Activated naive CD4-positive, alpha-beta T cell treated with anti-CD3 and anti-CD28 coated beads, Interleukin-2, amount 50 U/mL, for 16 hours (primary cell): ENCODE measurements at regions not wholly inside any gene's neighbourhood (a gene's known extent, or its start where the extent isn't known, plus 50 kb on each side); places are given as distances from the start of the nearest gene placed in this dataset.
A peak's percentile ranks its signal among the peaks of the same experiment; 100 is the strongest.

ENCODE experiments used
- DNase-seq: peaks from one replicate; pipeline ENCODE4 v3.0.0-alpha.2; 2020

DNA sequence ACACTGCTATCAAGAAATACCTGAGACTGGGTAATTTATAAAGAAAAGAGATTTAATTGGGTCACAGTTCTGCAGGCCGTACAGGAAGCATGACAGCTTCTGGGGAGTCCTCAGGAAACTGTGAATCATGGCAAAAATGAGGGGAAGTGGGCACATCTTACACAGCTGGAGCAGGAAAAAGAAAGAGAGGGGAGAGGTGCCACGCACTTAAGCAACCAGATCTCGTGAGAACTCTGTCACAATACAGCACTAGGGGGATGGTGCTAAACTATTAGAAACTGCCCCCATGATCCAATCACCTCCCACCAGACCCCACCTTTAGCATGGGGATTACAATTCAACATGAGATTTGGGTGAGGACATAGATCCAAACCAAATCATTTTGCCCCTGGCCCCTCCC is 105.5 kb upstream of the CPLX2 start:
- DNase-seq, result no peak

DNA sequence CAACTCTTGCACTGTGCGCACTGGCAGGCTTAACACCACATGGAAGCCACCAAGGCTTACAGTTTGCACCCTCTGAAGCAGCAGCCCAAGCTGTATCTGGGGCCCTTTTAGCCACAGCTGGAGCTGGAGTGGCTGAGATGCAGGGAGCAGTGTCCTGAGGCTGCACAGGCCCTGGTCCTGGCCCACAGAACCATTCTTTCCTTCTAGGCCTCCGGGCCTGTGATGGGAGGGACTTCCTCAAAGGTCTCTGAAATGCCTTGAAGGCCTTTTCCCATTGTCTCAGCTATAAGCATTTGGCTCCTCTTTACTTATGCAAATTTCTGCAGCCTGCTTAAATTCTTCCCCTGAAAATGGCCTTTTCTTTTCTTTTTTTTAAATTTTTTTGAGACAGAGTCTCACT is 104.4 kb upstream of the CPLX2 start:
- DNase-seq, result no peak

DNA sequence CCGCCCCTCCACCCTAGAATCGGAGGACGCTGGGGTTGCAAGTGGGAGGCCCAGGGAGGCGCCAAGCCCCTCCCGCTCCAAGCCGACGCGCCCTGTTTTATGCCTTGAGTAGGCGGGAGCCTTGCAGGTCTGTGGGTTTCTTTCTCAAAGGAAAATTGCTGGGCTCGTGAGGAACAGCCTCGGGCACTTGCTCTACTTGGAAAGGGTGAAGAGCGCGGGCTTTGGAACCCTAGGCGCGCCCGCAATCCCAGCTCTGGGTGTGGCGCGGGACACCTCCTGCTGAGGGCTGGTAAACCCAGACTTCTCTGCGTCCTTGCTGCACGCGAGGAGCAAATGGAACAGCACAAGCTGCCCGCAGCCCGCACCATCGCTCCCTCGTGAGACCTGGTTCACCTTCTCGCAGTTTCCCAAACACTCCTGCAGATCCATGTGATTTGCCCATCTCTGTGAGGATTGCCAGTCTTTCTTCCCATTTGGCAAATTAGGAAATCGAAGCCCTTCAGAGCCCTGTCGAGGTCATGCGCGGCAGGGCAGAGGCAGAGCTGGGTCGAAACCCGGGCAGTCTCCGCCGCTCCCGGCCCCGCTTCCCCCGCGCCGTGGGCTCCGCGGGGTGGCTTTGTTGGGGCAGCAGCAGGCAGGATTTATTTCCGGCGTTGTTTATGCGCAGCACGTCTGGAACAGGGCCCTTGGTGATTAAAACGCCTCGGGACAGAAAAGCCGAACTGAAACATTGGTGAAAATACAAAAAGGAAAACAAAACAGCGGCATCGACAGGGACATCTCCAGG is 98.4 kb upstream of the CPLX2 start:
- DNase-seq, result no peak

DNA sequence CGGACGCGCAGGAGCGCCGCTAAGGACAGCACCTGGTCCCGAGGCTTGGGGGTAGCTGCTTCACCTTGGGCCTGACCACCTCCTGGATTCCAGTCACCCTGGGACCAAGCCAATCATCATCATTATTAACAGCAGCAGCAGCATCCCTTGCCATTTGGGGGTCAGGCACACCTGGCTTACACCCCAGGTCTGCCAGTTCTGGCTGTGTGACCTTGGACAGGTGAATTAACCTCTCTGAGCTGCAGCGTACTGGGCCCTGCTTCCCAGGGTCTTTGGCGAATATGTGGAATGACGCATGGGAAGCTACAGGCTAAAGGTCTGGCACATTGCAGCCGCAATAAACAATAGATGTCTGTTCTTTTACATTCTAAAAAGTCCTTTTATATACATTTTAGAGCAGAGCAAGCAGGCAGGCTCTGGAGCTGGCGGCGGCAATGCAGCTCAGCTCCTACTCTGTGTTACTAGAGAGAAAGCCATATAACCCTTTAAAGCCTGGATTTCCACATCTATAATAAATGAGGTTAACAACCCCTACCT is 97.8 kb upstream of the CPLX2 start:
- no peak for DNase-seq

DNA sequence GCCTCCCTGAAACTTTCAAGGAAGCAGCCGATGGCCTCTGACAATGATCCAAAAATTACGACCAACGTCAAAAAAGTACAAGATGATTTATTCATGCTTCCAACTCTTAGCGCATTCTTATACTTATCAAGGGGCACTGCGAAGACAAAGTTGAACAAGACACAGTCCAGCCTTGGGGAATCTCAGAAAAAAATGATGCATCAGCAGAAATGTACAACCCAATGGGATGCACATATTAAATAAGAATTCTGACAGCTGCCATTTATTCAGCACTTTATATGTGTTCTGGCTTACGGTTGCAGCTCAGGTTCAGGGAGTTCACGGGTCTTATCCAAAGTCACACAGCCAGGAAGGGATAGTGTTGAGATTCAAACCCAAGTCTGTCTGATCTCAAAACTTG is 96.0 kb upstream of the CPLX2 start:
- DNase-seq, result no peak

DNA sequence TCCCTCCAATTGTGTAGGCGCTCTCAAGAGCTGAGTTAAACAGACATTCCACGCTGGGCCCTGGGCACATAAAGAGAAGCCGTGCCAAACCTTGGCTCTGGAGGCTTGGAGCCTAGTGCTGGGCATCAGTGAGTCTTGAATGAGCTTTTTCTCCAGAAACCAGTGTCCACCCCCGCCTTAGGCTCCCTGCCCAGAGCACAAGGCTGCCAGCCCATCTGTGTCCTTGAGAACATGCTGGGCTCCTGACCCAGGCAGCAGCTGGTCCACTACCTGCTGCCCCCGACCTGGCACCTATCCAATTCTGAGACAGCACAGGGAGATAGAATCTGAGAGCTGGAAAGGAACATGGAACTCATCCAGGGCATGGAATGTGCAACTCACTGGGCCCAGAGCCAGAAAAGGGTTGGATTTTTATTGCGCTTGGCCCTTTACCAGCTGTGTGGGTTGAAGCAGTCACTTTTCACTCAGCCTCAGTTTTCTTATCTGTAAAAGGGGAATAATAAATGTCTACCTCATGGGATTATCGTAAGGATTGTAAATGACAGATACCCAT is 92.4 kb upstream of the CPLX2 start:
- DNase-seq, result no peak

DNA sequence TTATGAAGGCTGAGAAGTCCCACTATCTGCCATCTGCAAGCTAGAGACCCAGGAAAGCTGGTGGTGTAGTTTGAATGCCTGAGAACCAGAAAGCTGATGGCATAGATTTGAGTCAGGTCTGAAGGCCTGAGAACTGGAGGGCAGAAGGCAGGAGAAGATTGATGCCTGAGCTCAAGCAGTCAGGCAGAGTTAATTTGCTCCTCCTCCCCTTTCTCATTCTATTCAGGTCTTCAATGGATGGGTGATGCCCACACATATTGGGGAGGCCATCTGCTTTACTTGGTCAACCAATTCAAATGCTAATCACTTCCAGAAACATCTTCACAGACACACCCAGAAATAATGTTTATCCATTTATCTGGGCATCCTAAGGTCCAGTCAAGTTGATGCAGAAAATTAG is 87.6 kb upstream of the CPLX2 start:
- DNase-seq, result no peak

DNA sequence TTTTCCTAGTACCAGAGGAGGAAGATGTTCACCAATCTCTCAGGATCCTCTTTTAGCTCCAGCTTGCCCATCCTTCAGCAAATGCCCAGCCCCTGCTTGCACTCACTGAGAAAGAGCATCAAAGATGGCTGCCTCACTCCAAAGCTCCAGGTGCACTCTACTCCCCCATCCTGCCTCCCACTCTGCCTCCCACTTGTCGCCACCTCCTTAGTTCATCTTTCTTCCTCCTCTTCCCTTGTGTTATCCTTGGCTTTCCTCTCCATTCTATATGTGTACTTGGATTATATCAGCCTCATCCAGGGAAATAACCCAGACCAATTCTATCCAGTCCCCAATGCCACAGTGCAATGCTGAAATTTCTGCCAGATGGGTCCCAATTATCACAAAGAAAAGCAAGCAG is 87.1 kb upstream of the CPLX2 start:
- no peak for DNase-seq

DNA sequence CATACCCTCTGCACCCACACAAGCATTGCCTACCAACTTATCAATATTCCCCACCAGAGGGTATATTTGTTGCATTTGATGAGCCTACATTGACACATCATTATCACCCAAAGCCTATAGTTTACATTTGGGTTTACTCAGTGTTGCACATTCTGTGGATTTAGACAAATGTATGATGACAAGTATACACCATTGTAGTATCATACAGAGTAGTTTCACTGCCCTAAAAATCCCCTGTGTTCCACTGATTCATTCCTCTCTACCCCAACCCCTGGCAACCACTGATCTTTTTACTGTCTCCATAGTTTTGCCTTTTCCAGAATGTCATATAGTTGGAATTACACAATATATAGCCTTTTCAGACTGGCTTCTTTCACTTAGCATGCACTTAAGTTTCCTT is 85.7 kb upstream of the CPLX2 start:
- no peak for DNase-seq

DNA sequence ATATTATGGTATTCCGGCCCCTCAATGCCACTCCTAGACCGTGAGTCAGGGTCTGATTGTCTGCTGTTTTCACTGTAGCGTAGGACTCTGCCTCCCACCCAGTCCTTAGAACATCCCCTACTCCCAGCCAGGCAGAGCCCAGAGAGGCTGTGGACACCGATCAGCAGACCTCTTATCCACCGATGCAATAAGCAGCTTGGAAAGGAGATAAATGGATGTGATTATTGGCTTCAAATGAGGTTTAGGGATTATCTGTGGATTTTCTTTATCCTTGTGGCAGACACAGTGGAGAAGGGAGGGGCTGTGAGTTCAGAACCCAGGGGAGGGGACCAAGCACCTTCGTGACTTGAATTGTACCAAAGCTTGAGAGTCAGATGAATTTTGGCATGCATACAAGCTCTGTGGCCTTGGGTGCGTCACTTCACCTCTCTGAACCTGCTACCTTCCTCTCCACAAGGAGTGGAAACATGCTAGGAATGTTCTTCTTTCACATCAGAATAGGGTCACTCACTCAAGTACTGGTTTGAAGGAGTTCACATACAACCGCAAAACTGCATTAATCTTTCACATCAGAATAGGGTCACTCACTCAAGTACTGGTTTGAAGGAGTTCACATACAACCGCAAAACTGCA is 83.1 kb upstream of the CPLX2 start:
- no peak for DNase-seq

DNA sequence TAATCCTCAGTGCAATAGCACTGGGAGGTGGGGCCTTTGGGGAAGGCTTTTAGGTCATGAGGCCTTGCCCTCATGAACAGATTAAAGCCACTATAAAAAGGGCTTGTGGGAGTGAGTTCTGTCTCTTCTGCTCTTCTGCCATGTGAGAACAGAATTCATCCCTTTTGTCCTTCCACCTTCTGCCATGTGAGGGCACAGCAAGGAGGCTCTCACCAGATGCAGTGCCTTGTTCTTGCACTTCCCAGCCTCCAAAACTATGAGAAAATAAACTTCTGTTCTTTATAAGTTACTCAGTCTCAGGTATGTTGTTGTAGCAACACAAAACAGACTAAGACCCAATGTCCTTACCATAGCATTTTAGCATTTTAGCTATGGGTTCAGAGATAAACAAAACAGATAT is 81.7 kb upstream of the CPLX2 start:
- DNase-seq, result no peak

DNA sequence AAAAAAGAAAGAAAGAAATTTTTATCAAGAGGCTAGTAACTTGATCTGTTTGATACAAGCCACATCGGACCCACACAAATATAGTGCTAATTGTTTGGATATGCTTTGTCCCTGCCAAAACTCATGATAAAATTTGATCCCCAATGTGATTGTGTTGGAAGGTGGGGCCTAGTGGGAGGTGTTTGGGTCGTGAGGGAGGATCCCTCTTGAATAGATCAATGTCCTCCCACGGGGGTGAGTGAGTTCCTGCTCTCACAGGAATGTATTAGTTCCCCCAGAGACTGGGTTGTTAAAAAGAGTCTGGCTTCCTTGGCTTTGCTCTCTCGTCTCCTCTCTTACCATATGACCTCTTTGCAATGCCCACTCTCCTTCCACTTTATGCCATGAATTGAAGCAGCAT is 80.6 kb upstream of the CPLX2 start:
- DNase-seq, result no peak

DNA sequence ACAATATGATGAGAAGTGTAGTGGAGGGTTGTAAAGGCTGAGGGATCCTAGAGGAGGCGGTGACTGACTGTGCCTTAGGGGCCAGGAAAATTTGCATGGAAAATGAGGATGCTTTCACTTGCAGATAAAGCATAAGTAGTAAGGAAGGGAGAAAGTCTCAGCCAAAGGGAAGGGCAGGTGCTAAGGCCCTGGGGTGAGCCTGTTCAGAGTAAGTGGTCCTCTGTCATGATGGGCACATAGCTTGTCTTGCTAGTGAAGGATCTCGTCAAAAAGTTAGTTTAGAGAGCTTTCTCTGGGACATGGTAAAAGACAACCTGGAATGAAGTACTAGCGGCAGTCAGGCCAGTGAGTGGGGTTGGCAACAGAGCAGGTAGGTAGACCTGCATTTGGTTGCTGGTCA is 75.4 kb upstream of the CPLX2 start:
- no peak for DNase-seq

DNA sequence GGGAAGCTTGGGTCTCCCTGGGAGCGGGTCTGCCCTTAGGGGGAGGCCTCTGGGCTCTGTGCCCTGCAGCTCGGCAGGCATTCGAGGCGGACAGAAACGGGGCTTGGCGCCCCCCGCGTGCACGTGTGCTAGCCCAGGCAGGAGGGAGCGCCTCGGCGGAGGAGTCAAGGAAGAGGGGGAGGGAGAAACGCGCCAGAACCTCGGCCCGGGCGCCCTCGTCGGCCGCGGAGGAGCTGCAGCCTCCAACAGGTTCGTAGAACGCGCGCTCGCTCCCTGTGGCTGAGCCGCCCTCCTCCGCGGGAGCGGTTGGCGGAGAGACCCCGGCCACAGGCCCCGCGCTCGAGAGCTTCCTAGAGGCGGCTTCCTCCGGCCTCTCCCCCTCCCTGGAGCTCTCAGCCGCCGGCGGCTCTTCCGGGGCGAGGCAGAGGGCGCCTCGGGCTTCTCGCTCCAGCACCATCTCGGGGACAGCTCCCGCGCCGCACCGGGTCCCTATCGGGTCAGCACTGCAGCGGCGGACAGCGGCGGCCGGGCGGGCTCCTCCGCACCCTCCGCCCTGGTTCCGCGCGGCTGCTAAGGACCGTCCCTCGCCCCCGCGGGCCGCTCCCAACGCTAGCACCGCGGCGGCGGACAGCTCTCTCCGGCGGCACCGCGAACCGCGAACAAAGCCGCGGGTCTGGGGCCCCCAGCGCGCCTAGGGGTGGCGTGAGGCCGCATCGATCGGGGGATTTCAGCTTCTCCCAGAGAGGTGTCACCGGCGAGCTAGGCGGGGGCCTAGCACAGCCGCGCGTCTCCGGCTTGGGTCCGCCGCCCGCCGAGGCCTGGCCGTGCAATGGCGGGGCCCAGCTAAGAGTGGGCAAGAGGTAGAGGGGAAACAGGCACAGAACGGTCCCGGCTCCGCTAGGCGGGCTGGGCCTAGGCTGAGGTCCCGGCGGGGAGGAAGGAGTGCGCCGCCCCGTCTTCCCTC is 74.6 kb upstream of the CPLX2 start:
- peak; percentile 80 for DNase-seq

DNA sequence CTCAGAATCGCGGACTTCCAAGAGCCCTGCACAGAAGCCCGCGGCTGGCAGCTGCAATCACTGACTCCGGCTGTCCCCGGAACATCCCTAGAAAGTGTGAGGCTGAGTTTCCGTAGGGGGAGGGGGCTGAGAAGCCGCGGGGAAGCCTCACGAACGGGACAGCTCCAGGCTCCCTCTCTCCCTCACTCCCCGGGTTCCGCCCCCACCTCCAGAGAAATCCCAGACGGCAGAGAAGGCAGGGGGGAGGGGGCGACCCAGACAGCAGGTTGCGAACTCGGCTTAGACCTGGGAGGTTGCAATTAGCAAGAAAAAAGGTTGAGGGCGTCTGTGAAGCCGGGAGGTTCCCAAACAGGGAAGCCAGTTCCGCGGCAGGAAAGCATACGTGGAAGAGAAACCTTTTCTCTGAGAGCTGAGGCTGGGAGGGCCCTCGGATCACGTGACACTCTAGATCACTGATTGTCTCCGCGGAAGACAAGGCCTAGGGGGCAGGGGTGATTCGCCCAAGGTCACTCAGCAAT is 73.8 kb upstream of the CPLX2 start:
- no peak for DNase-seq

DNA sequence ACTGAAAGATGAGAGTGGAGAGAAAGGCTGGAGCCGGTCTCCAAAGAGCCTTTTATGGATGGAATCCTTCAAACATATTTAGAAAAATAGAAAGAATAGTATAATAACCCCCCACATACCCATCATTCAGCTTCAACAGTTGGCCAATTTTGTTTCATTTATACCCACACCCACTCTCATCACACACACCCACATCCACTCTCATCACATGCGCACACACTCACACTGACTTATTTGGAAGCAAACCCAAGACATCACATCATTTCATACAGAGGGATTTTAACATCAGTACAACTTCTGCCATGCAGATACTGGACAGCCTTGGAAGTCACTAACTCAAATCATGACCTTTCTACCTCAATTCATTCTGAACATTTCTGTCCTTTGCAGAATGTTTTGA is 72.8 kb upstream of the CPLX2 start:
- no peak for DNase-seq

DNA sequence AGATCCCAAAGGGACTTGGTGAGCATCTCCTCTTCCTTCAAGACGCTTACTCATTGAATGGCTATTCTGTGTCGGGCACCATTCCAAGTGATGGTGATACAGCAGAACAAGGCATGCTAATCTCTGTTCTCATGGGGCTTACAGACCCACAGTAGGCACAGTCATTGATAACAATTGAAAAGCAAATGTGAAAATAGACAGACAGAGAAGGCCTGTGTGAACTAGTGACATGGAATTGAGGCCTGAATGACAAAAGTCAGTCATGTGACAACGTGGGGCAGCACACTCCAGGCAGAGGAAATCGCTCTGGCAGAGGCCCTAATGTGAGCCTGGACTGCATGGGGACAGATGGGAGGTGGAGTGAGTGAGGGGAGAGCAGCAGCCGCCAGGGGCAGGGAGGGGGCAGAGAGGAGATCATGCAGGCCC is 70.7 kb upstream of the CPLX2 start:
- DNase-seq, result no peak

DNA sequence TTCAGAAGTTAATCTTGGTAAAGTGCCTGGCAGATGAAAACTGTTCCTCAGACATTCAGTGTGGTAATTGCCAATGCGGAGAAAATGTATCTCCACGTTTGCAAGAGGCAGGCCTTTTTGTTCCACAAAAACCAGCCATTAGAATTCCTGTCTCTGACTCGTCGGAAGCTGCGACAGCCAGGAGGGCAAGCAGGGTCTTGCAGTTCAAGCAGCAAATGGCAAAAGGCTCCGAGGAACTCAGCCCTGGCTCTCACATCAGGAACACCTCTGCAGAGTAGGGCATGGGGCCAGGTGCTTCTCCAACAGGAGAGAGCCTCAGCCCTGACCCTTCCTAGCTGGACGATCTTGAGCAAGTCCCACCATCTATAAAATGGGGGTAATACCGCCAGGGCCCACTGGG is 69.0 kb upstream of the CPLX2 start:
- DNase-seq, result no peak

DNA sequence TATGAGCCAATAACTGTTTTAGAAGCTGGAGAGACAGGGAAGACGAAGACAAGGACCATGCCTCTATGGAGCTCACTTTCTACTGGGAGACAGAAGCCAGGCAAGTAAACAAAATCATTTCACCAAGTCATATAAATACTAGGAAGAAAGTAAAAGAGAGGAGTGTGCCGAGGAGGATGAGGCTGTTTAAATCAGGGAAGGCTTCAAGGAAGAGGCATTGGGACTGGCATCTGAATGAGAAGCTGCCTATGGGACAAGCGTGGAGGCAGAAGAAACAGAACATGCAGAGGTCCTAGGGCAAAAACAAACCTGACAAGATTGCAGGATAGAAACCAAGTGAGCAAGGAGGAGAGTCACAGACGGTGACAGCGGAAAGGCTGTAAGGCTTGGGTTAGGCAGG is 68.1 kb upstream of the CPLX2 start:
- DNase-seq, result no peak

DNA sequence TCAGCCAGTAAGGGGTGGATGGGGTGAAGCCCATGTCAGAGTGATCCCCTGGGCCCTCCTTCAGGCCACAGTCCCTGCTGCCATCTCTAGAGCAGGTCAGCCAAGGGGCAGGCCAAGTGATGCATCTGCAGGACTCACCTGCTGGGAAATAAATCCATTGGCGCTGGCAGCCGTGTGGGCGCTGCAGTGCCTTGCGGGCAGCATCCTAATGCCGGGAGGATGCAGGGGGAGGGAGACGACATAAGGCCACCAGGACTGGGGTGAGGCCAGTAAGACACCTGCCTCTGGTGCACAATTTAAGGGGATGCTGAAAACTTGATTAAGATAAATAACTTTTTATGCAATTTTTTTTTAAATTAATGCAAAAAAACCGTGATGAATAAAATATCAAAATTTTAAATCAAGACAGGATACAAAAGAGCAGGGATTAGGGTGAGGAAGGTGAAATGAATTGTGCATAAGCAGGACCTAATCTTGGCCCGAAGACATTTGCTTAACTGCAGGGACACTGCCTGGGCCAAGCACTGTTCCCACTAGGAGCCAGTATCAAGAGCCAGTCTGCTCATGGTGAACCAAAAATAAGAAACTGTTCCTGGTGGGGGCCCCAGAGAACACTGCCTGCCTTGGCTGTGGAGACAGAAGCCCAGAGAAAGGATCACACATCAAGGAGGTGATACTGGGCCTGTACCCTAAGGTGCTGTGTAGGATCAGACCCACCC is 67.5 kb upstream of the CPLX2 start:
- DNase-seq, result no peak

DNA sequence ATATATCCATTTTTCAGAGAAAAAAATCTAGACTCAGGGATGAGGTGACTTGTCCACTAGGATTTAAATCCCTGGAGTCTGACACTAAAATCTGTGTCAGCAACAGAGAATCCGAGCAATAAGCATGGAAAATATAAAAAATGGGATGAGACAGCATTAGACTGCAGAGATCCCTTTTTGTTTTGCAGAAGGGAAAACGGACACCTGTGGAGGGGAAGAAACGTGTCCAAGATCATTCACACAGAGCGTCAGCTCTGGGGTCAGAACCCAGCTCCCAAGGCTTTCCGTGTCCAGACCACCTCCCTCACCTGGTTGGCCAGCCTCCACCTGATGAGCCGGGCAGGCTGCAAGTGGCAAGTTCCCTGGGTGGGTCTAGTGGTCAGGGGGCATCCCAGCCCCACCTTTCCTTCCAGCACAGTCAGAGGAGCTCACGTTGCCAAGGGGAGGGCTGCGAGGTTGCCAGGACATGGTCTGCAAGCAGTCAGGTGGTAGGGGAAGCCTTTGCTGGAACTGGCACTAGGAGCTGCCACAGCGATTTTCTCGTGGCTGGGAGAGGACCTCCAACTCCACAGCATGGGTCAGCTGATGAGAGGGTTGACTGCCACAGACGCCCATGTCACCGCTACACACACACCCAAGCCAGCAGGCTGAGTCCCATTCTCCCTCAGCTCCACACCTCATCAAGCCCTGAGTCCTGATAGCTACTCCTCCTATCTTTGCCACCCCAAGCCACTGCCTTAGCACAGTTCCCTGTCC is 65.9 kb upstream of the CPLX2 start:
- DNase-seq, result no peak
